ENCODE measurements at regions not wholly inside any gene's neighbourhood (a gene's known extent, or its start where the extent isn't known, plus 50 kb on each side); places are given as distances from the start of the nearest gene placed in this dataset.
A peak's percentile ranks its signal among the peaks of the same experiment; 100 is the strongest.

GRCh38 chr15:70265986-70266385 lies 168.3 kb upstream of the TLE3 start:
- no peak for ATAC-seq
- Mint-ChIP-seq H3K4me3 (no peak overlapping the region), H3K36me3 (ENCODE audit: insufficient read depth) (no peaks in the 10 kb centered on the region), H3K27me3 (ENCODE audit: low read depth) (peaks cover 4% of the 10 kb centered on the region), H3K9me3 (no peaks in the 10 kb centered on the region), H3K4me1 (ENCODE audit: low read depth) (peaks cover 37% of the 10 kb centered on the region)
- no peak for DNase-seq

GRCh38 chr15:70265466-70265978 lies 167.8 kb upstream of the TLE3 start:
- Mint-ChIP-seq H3K9me3 (no peaks in the 10 kb centered on the region), H3K36me3 (ENCODE audit: insufficient read depth) (no peaks in the 10 kb centered on the region), H3K4me1 (ENCODE audit: low read depth) (peaks cover 36% of the 10 kb centered on the region), H3K4me3 (no peak overlapping the region), H3K27me3 (ENCODE audit: low read depth) (peaks cover 4% of the 10 kb centered on the region)
- ATAC-seq: no peak
- no peak for DNase-seq

GRCh38 chr15:70264738-70265465 lies 167.2 kb upstream of the TLE3 start:
- Mint-ChIP-seq H3K27me3 (ENCODE audit: low read depth) (peaks cover 4% of the 10 kb centered on the region), H3K9me3 (no peaks in the 10 kb centered on the region), H3K4me3 (no peak overlapping the region), H3K4me1 (ENCODE audit: low read depth) (peaks cover 41% of the 10 kb centered on the region), H3K36me3 (ENCODE audit: insufficient read depth) (no peaks in the 10 kb centered on the region)
- ATAC-seq: no peak
- no peak for DNase-seq

- H3K9me3 Mint-ChIP-seq: no peaks in the 10 kb centered on the region
- ATAC-seq: no peak
- peaks cover 46% of the 10 kb centered on the region for H3K4me1 Mint-ChIP-seq (ENCODE audit: low read depth)
- no peak for DNase-seq
- H3K4me3 Mint-ChIP-seq: no peak overlapping the region
- H3K27me3 Mint-ChIP-seq (ENCODE audit: low read depth): no peaks in the 10 kb centered on the region
- no peaks in the 10 kb centered on the region for H3K36me3 Mint-ChIP-seq (ENCODE audit: insufficient read depth)
These were observed 166.4 kb upstream of the TLE3 start for GRCh38 chr15:70264014-70264582.

DNA sequence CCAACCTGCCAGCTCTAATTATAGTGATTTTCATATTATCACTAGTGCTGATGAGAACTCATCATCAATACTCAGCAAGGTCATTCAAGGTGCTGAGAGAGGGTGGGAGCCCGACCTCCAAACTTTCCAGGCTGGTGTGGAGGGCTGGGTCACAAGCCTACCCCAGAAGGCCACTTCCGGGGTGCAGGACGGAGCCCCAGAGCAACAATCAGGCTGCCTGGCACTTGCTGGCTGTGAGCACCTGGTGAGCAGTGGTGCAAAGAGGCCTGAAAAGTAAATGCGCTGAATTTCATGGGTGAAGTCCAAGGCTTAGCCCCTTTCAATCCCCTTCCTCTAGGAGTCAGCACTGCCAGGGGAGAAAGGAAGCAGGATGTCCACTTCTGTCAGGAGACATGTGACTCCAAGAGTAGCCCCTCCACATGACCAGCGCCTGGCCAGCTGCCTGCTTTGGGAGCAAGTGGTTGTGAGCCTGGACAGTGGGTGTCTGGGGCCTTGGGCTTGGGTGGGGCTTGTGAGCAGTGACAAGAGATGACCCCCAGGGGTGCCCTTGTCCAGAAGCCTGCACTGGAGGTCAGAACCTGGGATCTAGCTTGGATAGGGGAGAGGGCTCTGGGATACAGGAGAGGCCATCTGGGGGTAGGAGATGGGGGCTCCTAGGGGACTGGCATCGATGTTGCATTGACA lies 165.0 kb upstream of the TLE3 start:
- Mint-ChIP-seq H3K4me1 (ENCODE audit: low read depth) (peaks cover 58% of the 10 kb centered on the region), H3K27me3 (ENCODE audit: low read depth) (no peaks in the 10 kb centered on the region), H3K36me3 (ENCODE audit: insufficient read depth) (no peaks in the 10 kb centered on the region), H3K4me3 (no peak overlapping the region), H3K9me3 (no peaks in the 10 kb centered on the region)
- no peak for ATAC-seq
- DNase-seq: no peak

DNA sequence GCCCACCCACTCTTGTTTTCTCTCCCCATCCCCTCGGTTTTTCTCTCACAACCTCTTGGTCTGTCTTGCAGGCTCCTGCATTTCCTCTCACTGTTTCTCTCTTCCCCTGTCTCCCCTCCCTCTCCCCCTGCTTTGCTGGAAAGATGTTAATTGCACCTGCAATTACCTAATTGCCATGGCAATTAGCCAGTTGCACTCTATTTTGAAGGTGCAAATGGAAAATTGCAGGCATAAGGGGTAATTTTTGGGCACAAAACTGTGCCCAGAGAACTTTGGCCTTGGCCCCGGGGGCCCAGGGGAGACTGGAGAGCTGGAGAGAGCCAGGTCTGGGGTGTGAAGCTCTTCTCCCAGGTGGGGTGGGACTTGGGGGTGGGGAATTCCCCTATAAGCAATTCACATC lies 164.5 kb upstream of the TLE3 start:
- Mint-ChIP-seq H3K9me3 (no peaks in the 10 kb centered on the region), H3K36me3 (ENCODE audit: insufficient read depth) (no peaks in the 10 kb centered on the region), H3K4me1 (ENCODE audit: low read depth) (peaks cover 59% of the 10 kb centered on the region), H3K4me3 (no peak overlapping the region), H3K27me3 (ENCODE audit: low read depth) (no peaks in the 10 kb centered on the region)
- no peak for DNase-seq
- ATAC-seq: no peak

DNA sequence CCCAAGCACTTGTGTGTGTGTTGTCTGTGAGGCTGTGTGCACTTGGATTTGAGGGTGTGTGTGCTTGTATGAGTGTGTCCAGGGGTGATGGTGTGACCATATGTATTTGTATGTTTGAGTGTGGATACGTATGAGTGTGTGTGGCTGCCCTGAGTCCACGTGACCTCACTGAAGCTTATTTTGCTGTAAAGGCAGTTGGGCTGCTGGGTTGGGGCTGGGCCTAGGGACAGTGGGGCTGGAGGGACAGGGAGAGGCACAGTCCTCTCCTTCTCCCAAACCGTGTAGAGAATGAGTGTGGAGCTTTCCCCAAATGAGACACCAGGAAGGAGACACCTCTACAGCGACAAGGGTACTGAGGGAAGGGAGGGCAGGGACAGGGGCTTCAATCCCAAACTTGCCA lies 163.4 kb upstream of the TLE3 start:
- no peak for ATAC-seq
- no peaks in the 10 kb centered on the region for H3K9me3 Mint-ChIP-seq
- DNase-seq: no peak
- no peaks in the 10 kb centered on the region for H3K27me3 Mint-ChIP-seq (ENCODE audit: low read depth)
- no peaks in the 10 kb centered on the region for H3K36me3 Mint-ChIP-seq (ENCODE audit: insufficient read depth)
- H3K4me1 Mint-ChIP-seq (ENCODE audit: low read depth): peaks cover 50% of the 10 kb centered on the region
- no peak overlapping the region for H3K4me3 Mint-ChIP-seq

DNA sequence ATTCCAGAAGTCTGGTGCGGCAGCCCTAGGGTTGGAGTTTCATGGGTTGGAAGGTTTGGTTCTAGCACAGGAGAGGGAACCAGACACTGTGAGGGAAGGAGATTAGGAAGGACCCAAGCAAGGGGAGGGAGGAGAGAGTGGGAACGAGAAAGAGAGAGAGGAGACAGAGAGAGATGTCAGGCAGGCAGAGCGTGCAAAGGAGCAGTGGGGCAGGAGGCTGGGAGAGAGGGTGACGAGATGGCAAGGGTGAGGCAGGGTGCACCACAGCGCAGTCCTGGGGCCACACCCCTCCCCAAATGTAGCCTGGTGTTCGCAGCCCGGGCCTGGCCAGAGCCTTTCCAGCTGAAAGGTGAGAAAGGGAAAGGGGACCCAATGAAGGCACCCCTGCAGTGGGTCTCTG lies 162.9 kb upstream of the TLE3 start:
- DNase-seq (no peak), ATAC-seq (no peak)
- peaks cover 49% of the 10 kb centered on the region for H3K4me1 Mint-ChIP-seq (ENCODE audit: low read depth)
- no peaks in the 10 kb centered on the region for H3K9me3 Mint-ChIP-seq
- H3K27me3 Mint-ChIP-seq (ENCODE audit: low read depth): no peaks in the 10 kb centered on the region
- no peak overlapping the region for H3K4me3 Mint-ChIP-seq
- H3K36me3 Mint-ChIP-seq (ENCODE audit: insufficient read depth): no peaks in the 10 kb centered on the region

DNA sequence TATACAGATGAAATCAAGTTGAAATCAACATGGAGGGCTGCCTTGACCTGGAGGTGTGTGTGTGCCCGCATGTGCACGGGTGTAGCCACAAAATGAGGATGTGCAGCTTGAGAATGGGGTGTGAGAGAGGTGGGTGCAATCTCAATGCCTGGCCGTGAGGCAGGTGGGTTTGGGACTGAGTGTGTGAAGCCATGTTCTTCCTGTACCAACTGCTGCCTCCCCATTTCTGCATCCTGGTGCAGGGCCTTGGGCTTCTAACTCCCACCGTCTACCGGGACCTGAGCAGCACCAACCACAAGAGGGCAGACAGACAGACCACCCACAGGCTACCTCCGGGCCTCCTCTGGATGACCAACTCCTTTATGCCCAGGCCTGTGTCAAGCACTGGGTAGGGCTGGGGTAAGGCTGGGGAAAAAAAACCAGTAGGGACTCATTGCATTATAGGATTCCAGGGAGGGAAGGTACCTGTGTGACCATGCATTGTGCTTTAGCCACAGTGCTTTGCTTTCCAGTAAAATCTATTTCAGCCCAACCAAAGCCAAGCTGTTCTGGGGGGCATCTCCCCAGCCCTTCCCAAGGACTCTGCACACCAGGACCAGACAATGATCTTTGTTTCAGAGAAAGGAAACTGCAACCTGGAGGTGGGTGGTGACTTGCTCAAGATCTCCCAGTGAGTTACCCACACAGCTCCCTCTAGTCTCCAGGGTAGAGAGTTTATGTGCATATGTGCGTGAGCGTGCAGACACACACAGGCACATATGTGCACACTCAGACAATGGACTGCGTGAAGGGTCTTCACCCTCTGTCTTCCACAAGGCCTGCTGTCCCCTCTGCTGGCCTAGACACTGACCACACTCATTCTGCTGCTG lies 162.2 kb upstream of the TLE3 start:
- Mint-ChIP-seq H3K4me1 (ENCODE audit: low read depth) (peaks cover 49% of the 10 kb centered on the region), H3K36me3 (ENCODE audit: insufficient read depth) (no peaks in the 10 kb centered on the region), H3K9me3 (no peaks in the 10 kb centered on the region), H3K4me3 (no peak overlapping the region), H3K27me3 (ENCODE audit: low read depth) (no peaks in the 10 kb centered on the region)
- ATAC-seq (peak; percentile 36 to 39), DNase-seq (no peak)

GRCh38 chr15:70259028-70259424 lies 161.3 kb upstream of the TLE3 start:
- DNase-seq (peak; percentile 52), ATAC-seq (peak; percentile 26 to 27)
- no peaks in the 10 kb centered on the region for H3K36me3 Mint-ChIP-seq (ENCODE audit: insufficient read depth)
- H3K4me3 Mint-ChIP-seq: peak overlapping the region; percentile 56
- H3K4me1 Mint-ChIP-seq (ENCODE audit: low read depth): peaks cover 49% of the 10 kb centered on the region
- H3K27me3 Mint-ChIP-seq (ENCODE audit: low read depth): no peaks in the 10 kb centered on the region
- H3K9me3 Mint-ChIP-seq: no peaks in the 10 kb centered on the region

- peak; percentile 81 to 85 for ATAC-seq
- Mint-ChIP-seq H3K27me3 (ENCODE audit: low read depth) (no peaks in the 10 kb centered on the region), H3K4me3 (peak overlapping the region; percentile 56), H3K36me3 (ENCODE audit: insufficient read depth) (no peaks in the 10 kb centered on the region), H3K4me1 (ENCODE audit: low read depth) (peaks cover 49% of the 10 kb centered on the region), H3K9me3 (no peaks in the 10 kb centered on the region)
- peak; percentile 63 for DNase-seq
These were observed 160.8 kb upstream of the TLE3 start for GRCh38 chr15:70258369-70259027.

DNA sequence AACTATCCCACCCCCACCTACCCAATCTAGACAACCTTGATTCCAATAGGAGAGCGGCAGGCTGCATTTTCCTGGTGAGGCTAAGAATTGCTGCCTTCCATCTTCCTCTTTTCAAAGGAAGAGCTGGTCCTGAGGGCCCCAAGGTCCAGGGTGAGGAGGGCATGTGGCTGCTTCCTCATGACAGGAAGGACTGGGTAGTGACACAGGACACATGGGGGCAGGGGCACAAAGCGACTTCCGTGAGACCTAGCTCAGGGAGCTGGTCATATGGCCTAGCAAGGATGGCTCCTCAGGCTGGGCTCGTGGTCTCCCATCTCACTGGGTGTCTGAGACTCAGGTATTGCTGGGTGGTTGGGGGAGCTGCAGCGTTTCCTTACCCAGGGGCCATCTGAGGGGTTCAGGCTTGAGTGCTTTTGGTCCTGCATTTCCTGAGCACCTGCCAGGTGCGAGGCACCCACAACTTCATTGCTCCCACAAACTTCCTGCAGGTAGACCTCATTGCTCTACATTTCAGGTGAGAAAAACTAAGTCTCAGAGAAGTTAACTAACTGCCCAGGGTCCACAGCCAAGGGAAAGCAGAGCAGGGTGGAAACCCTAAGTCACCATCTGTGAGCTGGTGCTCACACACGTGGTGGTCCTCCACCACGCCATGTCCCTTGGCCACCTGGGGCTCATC lies 160.0 kb upstream of the TLE3 start:
- Mint-ChIP-seq H3K4me1 (ENCODE audit: low read depth) (peaks cover 43% of the 10 kb centered on the region), H3K9me3 (no peaks in the 10 kb centered on the region), H3K27me3 (ENCODE audit: low read depth) (no peaks in the 10 kb centered on the region), H3K4me3 (no peak overlapping the region), H3K36me3 (ENCODE audit: insufficient read depth) (no peaks in the 10 kb centered on the region)
- DNase-seq: no peak
- no peak for ATAC-seq

DNA sequence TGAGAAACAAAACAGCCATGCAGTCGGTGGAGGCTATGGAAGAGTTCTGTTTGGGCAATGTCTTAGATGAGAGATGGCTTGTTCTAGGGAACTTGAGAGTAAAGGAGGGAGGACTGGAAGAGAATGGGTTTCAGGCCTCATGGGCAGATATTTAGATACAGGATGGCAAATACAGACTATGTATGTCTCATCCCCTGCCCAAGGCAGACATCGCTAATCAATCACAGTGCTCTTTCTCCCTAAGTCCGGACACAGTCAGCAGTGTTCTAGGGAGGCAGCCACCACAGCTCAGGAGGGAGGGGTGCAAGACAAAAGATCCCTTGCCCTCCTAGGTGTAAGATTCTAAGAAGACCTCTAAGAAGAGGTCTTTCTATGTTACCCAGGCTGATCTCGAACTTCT lies 159.3 kb upstream of the TLE3 start:
- Mint-ChIP-seq H3K9me3 (no peaks in the 10 kb centered on the region), H3K4me1 (ENCODE audit: low read depth) (peaks cover 38% of the 10 kb centered on the region), H3K27me3 (ENCODE audit: low read depth) (no peaks in the 10 kb centered on the region), H3K36me3 (ENCODE audit: insufficient read depth) (no peaks in the 10 kb centered on the region), H3K4me3 (no peak overlapping the region)
- no peak for DNase-seq
- no peak for ATAC-seq

All from activated T-cell treated with anti-CD3 and anti-CD28 coated beads, Interleukin-2, amount 50 U/mL, for 4 hours (primary cell).